OCI-LY7 (cell line): ENCODE measurements at regions not wholly inside any gene's neighbourhood (a gene's known extent, or its start where the extent isn't known, plus 50 kb on each side); places are given as distances from the start of the nearest gene placed in this dataset.

Source experiments
- BruUV-seq: library from RNA; stranded (reverse); fragments of 400-500 nt; replicated peaks from 2 replicates; lab custom pipeline; 2021; lab: Mats Ljungman, UMichigan
- CTCF ChIA-PET: fragments of 300-600 bp; sonication (Branson Sonifier 250); formaldehyde crosslinking; loops from one replicate; lab custom pipeline; 2022; ENCODE audit warnings: antibody characterized with exemption; ENCODE audit not compliant: unreplicated experiment; lab: Charles Lee
- POLR2A ChIA-PET: fragments of 300-600 bp; sonication (Branson Sonifier 250); formaldehyde crosslinking; loops from one replicate; lab custom pipeline; 2022; ENCODE audit warnings: antibody characterized with exemption; lab: Charles Lee
- DNase-seq: peaks from one replicate; pipeline ENCODE4 v3.0.0-alpha.2; 2015; ENCODE audit warnings: low spot score
- H2AFZ ChIP-seq: fragments of 200-600 bp; sonication (generic), shearing (Covaris generic); 2 replicates; pipeline ENCODE4 v1.6.1; 2014; ENCODE audit warnings: mild to moderate bottlenecking, antibody characterized with exemption, low read length, moderate library complexity
- H3K27ac ChIP-seq: fragments of 200-600 bp; sonication (generic); 2 replicates; pipeline ENCODE4 v1.5.1; 2014; ENCODE audit warnings: mixed run types, low read depth, mild to moderate bottlenecking, moderate library complexity, low read length, inconsistent platforms; ENCODE audit not compliant: poor library complexity, severe bottlenecking
- H3K36me3 ChIP-seq: fragments of 200-600 bp; sonication (generic); 2 replicates; pipeline ENCODE4 v1.6.1; 2014; ENCODE audit warnings: mild to moderate bottlenecking, antibody characterized with exemption, low read length, moderate library complexity, mixed read lengths; ENCODE audit not compliant: insufficient read depth
- H3K4me1 ChIP-seq: fragments of 200-600 bp; sonication (generic); 2 replicates; pipeline ENCODE4 v1.5.1; 2014; ENCODE audit warnings: mild to moderate bottlenecking, low read length; ENCODE audit not compliant: insufficient read depth, poor library complexity, severe bottlenecking
- H3K4me2 ChIP-seq: fragments of 200-600 bp; sonication (generic); 2 replicates; pipeline ENCODE4 v1.6.1; 2014; ENCODE audit warnings: mild to moderate bottlenecking, low read length
- H3K4me3 ChIP-seq: fragments of 200-600 bp; sonication (generic); 2 replicates; pipeline ENCODE4 v1.5.1; 2014; ENCODE audit warnings: mild to moderate bottlenecking, low read depth, low read length; ENCODE audit not compliant: poor library complexity, severe bottlenecking
- H3K79me2 ChIP-seq: fragments of 200-600 bp; sonication (generic); 2 replicates; pipeline ENCODE4 v1.6.1; 2016; ENCODE audit warnings: low read depth, mild to moderate bottlenecking, low read length, moderate library complexity, mixed read lengths; ENCODE audit not compliant: insufficient read depth
- H3K9me2 ChIP-seq: fragments of 200-600 bp; sonication (generic); 2 replicates; pipeline ENCODE4 v1.6.1; 2016; ENCODE audit warnings: mild to moderate bottlenecking, low read length, mixed read lengths; ENCODE audit not compliant: insufficient read depth
- H3K9me3 ChIP-seq: fragments of 200-600 bp; sonication (generic); 2 replicates; pipeline ENCODE4 v1.6.1; 2014; ENCODE audit warnings: mild to moderate bottlenecking, mixed run types, low read length, mixed read lengths
- H4K20me1 ChIP-seq: fragments of 200-600 bp; sonication (generic); 2 replicates; pipeline ENCODE4 v1.6.1; 2014; ENCODE audit warnings: mild to moderate bottlenecking, antibody characterized with exemption, low read length, moderate library complexity, mixed read lengths; ENCODE audit not compliant: insufficient read depth
- EZH2phosphoT487 ChIP-seq: fragments of 200-600 bp; sonication (generic); IDR thresholded peaks from 2 replicates; pipeline ENCODE4 v1.6.1; 2018; ENCODE audit warnings: low read depth, borderline replicate concordance, mild to moderate bottlenecking, mixed run types, antibody characterized with exemption, low read length, moderate library complexity, mixed read lengths
- intact Hi-C: fragments of 100-400 bp; cut with micrococcal nuclease; formaldehyde crosslinking; loops from one replicate; pipeline ENCODE4 v1.10.0; 2022; ENCODE audit not compliant: unreplicated experiment
- TF ChIP-seq, protein P1 (sequence below): fragments of 200-600 bp; sonication (generic); conservative IDR thresholded peaks from 2 replicates; pipeline ENCODE4 v1.5.1; 2014; ENCODE audit warnings: mild to moderate bottlenecking, antibody characterized with exemption, low read length, moderate library complexity, mixed read lengths

DNA sequence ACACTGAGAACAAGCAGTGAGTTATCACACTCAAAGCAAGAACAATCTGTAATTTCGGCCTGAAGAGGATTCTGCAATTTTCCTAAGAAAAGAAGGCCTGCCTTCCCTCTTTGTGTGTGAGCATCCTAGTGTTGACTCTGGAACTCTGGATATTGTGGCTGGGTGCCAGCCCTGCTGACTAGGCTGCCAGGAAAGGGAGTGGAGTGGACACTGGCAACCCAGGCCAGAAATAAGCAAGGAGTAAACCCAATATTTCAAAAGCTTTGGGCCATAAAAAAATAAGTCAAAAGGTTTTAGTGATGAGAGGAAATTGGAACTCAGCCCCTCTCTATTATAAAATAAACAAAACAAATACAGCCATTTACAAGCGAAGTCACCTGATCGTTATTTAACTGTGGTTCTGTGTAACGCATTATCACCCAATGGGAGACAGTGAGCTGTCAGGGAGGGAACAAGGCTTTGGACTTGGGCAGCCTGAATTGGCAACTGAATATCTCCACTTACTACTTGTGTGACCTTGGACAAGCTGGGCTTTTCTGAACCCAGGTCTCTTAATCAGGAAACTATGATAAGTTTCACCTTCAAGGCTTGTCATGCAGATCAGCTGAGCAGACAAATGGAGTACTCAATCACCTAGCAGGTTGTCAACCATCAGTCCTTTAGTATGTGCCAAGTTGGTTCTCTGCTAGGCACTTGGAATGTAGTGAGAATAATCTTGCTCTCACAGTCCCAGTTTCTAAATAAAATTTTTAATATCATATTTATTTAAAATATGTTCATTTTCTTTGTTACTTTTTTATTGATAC is 196.2 kb downstream of the PAX1 start:
- Histone ChIP-seq H2AFZ (no peak overlapping the region), H3K4me3 (no peak overlapping the region), H3K4me2 (no peak overlapping the region), H3K9me3 (no peaks in the 10 kb centered on the region), H3K9me2 (no peaks in the 10 kb centered on the region), H3K79me2 (no peaks in the 10 kb centered on the region), H3K4me1 (no peaks in the 10 kb centered on the region), H4K20me1 (no peaks in the 10 kb centered on the region), H3K27ac (no peak overlapping the region), H3K36me3 (no peaks in the 10 kb centered on the region)
- DNase-seq, result no peak
- ChIA-PET POLR2A (no interaction called here), CTCF (no interaction called here)
- BruUV-seq, result no TSS peak
- TF ChIP-seq, protein P1, sequence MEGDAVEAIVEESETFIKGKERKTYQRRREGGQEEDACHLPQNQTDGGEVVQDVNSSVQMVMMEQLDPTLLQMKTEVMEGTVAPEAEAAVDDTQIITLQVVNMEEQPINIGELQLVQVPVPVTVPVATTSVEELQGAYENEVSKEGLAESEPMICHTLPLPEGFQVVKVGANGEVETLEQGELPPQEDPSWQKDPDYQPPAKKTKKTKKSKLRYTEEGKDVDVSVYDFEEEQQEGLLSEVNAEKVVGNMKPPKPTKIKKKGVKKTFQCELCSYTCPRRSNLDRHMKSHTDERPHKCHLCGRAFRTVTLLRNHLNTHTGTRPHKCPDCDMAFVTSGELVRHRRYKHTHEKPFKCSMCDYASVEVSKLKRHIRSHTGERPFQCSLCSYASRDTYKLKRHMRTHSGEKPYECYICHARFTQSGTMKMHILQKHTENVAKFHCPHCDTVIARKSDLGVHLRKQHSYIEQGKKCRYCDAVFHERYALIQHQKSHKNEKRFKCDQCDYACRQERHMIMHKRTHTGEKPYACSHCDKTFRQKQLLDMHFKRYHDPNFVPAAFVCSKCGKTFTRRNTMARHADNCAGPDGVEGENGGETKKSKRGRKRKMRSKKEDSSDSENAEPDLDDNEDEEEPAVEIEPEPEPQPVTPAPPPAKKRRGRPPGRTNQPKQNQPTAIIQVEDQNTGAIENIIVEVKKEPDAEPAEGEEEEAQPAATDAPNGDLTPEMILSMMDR, result no peak
- no peak for TF ChIP-seq EZH2phosphoT487
- intact Hi-C loops, result no loop called here

DNA sequence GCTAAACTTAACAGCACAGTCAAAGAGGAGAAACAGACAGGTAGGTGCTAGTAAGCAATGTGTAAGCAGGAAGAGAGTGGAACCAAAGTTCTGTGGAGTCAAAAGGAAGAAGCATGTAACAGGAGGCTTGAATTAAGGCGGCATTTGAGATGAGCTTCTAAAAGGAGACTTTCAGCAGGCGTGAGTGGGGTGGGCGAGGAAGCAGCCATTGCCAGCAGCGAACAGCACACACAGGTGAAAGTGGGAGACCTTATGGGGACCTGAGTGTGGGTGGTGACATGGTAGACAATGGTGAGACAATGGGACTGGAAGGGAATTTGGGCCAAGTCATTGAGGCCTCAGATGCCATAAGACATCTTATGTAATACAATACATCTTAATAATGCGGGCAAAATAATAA is 195.0 kb downstream of the PAX1 start:
- H3K79me2 ChIP-seq, result no peaks in the 10 kb centered on the region
- H3K9me2 ChIP-seq, result no peaks in the 10 kb centered on the region
- TF ChIP-seq, protein P1, result no peak
- TF ChIP-seq EZH2phosphoT487, result no peak
- H3K4me1 ChIP-seq, result no peaks in the 10 kb centered on the region
- H4K20me1 ChIP-seq, result no peaks in the 10 kb centered on the region
- no peak overlapping the region for H2AFZ ChIP-seq
- no peaks in the 10 kb centered on the region for H3K9me3 ChIP-seq
- H3K4me2 ChIP-seq, result no peak overlapping the region
- ChIA-PET CTCF (no interaction called here), POLR2A (interaction anchor here (0.7 kb wide), 1 partner anchor 67 kb away, joined by 3 read pairs; no protein-coding TSS in a partner anchor)
- no peak overlapping the region for H3K4me3 ChIP-seq
- no TSS peak for BruUV-seq
- no peaks in the 10 kb centered on the region for H3K36me3 ChIP-seq
- H3K27ac ChIP-seq, result no peak overlapping the region
- no peak for DNase-seq
- intact Hi-C loops, result no loop called here

DNA sequence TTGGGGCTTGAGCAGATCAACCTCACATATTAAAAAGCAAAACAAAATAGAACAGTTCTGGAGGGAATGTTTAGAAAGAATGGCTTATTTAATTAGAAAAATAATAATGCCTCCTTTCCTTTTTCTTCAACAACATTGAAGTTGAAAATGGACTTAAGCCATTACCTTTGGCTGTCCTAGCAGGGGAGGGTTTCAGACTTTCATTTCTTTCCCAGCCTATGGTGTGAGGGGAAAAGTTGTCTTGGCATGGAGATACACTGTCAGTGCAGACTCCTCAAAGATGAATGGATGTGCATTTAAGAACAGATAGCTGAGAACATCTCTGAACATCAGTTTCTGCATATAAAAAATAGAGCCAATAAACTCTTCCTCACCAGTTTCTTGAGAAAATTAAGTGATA is 169.5 kb downstream of the PAX1 start:
- POLR2A ChIA-PET, result no interaction called here
- CTCF ChIA-PET, result no interaction called here

More for the DNA sequence above, 169.5 kb downstream of the PAX1 start:
- H3K36me3 ChIP-seq, result no peaks in the 10 kb centered on the region
- no peaks in the 10 kb centered on the region for H3K9me2 ChIP-seq
- TF ChIP-seq, protein P1, result no peak
- no peak for TF ChIP-seq EZH2phosphoT487
- no peaks in the 10 kb centered on the region for H3K79me2 ChIP-seq
- H3K27ac ChIP-seq, result no peak overlapping the region
- H3K4me3 ChIP-seq, result no peak overlapping the region
- no peaks in the 10 kb centered on the region for H4K20me1 ChIP-seq
- no peak overlapping the region for H3K4me2 ChIP-seq
- no TSS peak for BruUV-seq
- intact Hi-C loops, result no loop called here
- H3K9me3 ChIP-seq, result no peaks in the 10 kb centered on the region
- no peak overlapping the region for H2AFZ ChIP-seq
- H3K4me1 ChIP-seq, result no peaks in the 10 kb centered on the region
- DNase-seq, result no peak
